ENCODE measurements at regions not wholly inside any gene's neighbourhood (a gene's known extent, or its start where the extent isn't known, plus 50 kb on each side); places are given as distances from the start of the nearest gene placed in this dataset.

- intact Hi-C loops (cut with micrococcal nuclease): no loop called here
- DNase-seq (ENCODE audit: low read depth, low spot score) (no peak), ATAC-seq (no peak)
- Histone ChIP-seq H3K9me3 (ENCODE audit: control insufficient read depth in 1 of 2, insufficient read depth in 1 of 2, low read depth in 1 of 2, low read length in 2 of 2) (no peaks in the 10 kb centered on the region), H3K27ac (ENCODE audit: low read depth, low read length) (no peak overlapping the region), H2AFZ (ENCODE audit: low read depth, low read length, poor library complexity, severe bottlenecking) (no peak overlapping the region), H3K4me3 (replicated peaks in 1 of 2; ENCODE audit: low read depth in 1 of 2, low read length in 2 of 2) (no peak overlapping the region), H3K4me2 (ENCODE audit: low read length) (no peak overlapping the region), H3K36me3 (ENCODE audit: control insufficient read depth in 1 of 2, insufficient read depth in 2 of 2, low read length in 2 of 2) (no peaks in the 10 kb centered on the region), H3K79me2 (ENCODE audit: insufficient read depth, low read length) (no peaks in the 10 kb centered on the region), H4K20me1 (ENCODE audit: insufficient read depth) (no peaks in the 10 kb centered on the region), H3K4me1 (ENCODE audit: control insufficient read depth in 1 of 2, insufficient read depth in 2 of 2, low read length in 2 of 2) (peaks cover 8 to 11% of the 10 kb centered on the region in 2 experiments; a peak in 3 of 4 replicates), H3K9me2 (ENCODE audit: insufficient read depth) (no peaks in the 10 kb centered on the region), H3K27me3 (ENCODE audit: insufficient read depth, low read length) (no peaks in the 10 kb centered on the region), H3K9ac (ENCODE audit: low read length) (no peak overlapping the region)
- ChIA-PET CTCF (no interaction called here), POLR2A (no interaction called here), RAD21 (ENCODE audit: low non-redundant PET in 1 of 2, low total read pairs in 2 of 2, uncharacterized antibody in 2 of 2, unreplicated experiment in 2 of 2) (no interaction called here)
- no TSS peak for BruUV-seq (replicated peaks)
- TF ChIP-seq SRF (IDR thresholded peaks at IDR 0.05; ENCODE audit: low read depth) (no peak), REST (IDR thresholded peaks at IDR 0.05; ENCODE audit: low read depth) (no peak), CBX3 (IDR thresholded peaks at IDR 0.05; ENCODE audit: low read depth) (no peak), ZBTB33 (IDR thresholded peaks at IDR 0.05; ENCODE audit: extremely low read depth, insufficient replicate concordance, low read length) (no peak), EZH2phosphoT487 (IDR thresholded peaks at IDR 0.05; ENCODE audit: borderline replicate concordance) (no peak), SIN3A (IDR thresholded peaks at IDR 0.05; ENCODE audit: low read depth) (no peak), POLR2AphosphoS5 (IDR thresholded peaks at IDR 0.05; ENCODE audit: low read depth, low read length) (no peak), CEBPB (IDR thresholded peaks at IDR 0.05; ENCODE audit: low read depth) (no peak)
Measured at GRCh38 chr2:119082821-119083400, 75.6 kb downstream of the C1QL2 start.

Data from HCT116 (cell line).